ENCODE measurements at regions not wholly inside any gene's neighbourhood (a gene's known extent, or its start where the extent isn't known, plus 50 kb on each side); places are given as distances from the start of the nearest gene placed in this dataset.

DNA sequence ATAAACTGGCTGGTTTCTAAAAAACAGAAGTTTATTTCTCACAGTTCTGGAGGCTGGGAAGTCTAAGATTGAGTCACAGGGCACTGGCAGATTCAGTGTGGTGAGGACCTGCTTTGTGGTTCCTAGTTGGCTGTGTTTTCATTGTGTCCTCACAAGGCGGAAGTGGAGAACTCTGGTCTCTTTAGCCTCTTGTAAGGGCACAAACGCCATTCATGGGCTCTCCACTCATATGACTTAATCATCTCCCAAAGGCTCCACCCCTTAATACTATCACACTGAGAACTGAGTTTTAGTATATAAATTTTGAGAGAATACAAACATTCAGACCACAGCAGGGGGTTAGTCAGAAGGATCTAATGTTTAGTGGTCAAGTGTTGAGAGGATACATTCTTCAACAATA, 208.2 kb downstream of the SEC61B start:
- DNase-seq (ENCODE audit: extremely low read depth, low read depth): no peak

GRCh38 chr9:99431103-99431502, 209.0 kb downstream of the SEC61B start:
- no peak for DNase-seq (ENCODE audit: extremely low read depth, low read depth)

DNA sequence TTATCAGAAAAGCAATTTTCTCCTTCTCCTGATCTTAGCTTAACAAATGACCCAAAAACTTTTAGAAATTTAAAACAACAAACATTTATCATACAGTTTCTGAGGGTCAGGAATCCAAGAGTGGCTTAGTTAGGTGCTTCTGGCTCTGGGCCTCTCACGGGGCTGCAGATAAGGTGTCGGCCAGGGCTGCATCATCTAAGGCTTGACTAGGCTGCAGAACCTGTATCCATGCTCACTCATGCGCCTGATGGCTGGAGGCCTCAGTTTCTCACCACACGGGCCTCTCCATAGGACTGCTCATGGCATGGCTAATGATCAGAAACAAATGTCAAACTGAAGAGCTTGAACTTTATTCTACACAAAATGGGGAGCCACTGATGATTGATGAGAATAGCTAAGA, 210.0 kb downstream of the SEC61B start:
- DNase-seq (ENCODE audit: extremely low read depth, low read depth): no peak

DNA sequence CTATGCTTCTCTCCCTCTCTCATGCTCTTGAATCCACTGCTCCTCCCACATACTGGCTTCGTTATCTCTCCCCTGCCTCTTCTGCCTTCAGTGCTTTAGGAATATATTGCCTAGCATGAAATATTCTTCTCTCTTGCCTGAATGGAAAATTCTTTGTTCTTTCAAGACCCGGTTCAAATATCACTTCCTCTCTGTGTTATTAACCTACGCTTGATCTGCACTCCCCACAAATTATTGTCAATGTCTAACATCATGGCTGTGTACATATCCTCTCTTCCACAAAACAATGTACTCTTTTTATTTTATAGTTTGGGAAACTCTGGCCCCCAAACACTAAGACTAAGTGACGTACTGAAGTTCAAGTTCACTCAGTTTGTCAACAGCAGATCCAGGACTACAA, 211.0 kb downstream of the SEC61B start:
- DNase-seq (ENCODE audit: extremely low read depth, low read depth): no peak

DNA sequence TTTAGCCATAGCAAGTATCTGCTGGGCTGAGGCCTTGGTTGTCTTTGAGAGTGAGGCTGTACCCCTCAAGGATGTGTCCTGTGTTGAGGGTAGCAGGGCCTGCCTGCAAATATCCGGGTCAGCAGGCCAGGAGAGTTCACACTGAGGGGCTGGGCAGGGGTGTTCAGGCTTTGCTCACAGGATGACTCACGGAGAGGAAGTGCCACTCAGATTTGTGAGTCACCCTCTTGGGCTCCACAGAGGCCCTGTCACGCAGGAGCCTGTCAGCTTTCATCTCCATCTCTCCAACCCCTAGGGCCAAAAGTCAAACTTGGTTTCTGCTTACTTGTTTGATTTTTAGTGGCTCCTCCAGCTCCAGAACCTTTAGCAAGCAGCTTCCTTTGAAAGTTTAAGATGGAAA, 211.5 kb downstream of the SEC61B start:
- DNase-seq (ENCODE audit: extremely low read depth, low read depth): peak; percentile 57

DNA sequence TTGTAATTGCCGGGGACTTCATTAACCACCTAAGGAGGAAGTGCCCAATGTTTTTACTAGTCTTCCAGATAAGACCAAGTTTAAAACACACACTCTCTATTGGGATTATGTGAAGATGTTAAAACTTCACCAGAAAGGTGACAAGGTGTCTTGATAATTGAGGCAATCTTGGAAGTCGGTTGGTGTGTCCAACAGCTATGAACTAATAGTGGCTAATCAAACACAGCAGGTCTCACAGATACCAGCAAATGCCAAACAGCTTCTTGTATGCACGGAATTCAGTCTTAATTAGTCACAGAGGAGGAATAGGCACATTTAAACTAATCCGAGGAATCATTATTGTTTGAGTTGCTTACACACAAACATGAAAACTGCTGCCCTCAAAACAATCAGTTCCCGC, 214.5 kb downstream of the SEC61B start:
- no peak for DNase-seq (ENCODE audit: extremely low read depth, low read depth)

GRCh38 chr9:99437145-99437544, 215.1 kb downstream of the SEC61B start:
- DNase-seq (ENCODE audit: extremely low read depth, low read depth): no peak

DNA sequence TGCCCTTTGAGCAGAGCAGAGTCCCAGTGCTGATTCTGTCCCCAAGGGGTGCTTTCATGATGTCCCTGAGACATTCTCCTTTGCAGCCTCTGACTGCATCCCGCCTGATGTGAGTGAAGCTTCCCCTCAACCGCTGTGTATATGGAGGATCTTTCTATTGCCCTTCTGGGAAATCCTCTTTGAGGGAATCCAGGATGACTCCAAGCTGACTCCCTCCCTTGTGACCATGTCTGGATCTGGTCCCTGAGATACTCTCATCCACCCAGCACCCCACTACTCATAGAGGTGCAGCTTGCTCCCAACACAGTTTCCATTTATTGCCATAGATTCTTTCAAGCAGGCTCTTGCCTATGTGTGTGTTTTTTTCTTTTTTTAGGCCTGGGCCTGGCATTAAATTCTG, 216.5 kb downstream of the SEC61B start:
- DNase-seq (ENCODE audit: extremely low read depth, low read depth): no peak

- DNase-seq (ENCODE audit: extremely low read depth, low read depth): no peak
Observed at GRCh38 chr9:99441829-99442228, 219.7 kb downstream of the SEC61B start.

DNA sequence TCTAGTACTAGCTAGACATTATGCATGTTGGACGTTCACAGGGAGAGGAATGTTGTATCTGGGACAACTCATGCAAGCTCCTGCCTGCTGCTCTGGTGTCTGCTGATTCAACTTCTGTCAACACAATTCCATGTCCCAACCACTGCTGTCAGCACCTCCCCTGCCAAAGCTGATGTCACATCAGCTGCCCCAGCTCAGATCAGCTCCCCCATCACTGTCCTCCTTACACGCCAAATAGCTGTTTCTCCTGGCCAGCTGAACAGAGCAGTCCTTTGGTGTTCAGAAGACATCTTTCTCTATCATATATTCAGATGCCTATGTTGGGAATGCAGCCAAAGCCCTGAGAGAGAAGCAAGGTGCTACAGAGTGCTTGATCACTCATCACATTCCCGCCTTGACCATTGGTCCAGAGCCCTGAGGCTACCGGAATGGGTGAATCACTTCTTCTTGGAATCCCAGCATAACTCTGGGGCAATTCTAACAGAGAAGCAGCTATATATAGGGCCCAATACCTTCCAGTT, 223.3 kb downstream of the SEC61B start:
- no peak for DNase-seq (ENCODE audit: extremely low read depth, low read depth)

DNA sequence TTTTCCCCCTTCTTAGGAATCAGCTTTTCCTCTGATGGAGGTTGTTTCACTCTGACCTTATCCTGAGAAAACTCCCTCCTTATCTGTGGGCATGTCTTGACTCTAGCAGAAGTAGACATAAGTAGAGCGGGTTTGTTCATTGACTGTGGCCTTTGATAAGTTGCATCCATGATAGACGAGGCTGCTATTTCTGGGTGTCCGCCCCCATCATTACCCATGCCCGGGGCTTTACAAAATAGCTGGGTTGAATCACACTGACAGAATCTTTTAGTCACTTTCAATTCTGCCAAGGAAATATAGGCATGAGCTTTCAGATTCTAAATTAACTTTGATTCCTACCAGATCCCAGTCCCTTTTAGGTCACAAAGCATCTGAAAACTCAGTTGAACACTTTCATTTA, 223.8 kb downstream of the SEC61B start:
- no peak for DNase-seq (ENCODE audit: extremely low read depth, low read depth)

DNA sequence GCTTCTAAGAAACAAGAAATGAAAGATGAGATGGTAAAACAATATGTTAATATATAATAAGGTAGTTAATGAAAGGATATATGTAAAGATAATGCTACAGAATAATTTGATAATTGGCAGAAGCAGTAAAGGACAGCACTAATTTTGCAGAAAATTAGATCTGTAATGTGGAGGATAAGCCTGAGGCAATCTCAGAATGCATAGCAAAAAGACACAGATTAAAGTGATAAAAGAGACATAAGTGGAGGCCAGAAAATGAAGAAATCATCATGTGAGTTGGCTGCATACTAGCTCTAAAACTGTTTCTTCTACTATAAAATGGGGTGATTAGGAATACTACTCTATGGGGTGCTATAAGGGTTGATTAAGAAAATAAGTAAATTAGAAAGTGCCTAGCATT, 225.9 kb downstream of the SEC61B start:
- DNase-seq (ENCODE audit: extremely low read depth, low read depth): no peak

- DNase-seq (ENCODE audit: extremely low read depth, low read depth): no peak
Observed at GRCh38 chr9:99449726-99450125, 227.6 kb downstream of the SEC61B start.

DNA sequence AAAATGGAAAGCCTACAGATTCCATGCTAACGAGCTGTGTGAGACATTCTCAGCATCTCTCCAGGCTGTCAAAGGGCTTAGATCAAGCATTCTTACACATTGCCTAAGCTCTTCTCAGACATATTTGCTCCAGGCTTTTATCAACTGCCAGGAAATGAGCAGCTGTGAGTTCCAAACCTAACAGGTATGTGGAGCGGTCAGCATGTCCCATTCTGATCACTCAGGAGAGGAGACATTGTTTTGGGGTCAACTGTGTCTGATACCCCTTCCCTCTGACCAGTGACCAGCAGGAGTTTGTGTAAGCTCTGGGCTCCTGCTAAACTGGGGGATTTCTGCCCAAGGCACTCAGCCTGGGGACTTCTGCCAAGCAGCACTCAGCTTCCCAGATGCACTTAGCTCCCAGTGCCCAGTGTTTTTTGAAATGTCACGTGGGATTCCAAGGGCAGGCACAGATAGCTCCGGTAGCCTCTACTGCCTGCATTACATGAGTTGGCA, 229.1 kb downstream of the SEC61B start:
- no peak for DNase-seq (ENCODE audit: extremely low read depth, low read depth)

- no peak for DNase-seq (ENCODE audit: extremely low read depth, low read depth)
Observed at GRCh38 chr9:99457406-99457805, 235.3 kb downstream of the SEC61B start.

DNA sequence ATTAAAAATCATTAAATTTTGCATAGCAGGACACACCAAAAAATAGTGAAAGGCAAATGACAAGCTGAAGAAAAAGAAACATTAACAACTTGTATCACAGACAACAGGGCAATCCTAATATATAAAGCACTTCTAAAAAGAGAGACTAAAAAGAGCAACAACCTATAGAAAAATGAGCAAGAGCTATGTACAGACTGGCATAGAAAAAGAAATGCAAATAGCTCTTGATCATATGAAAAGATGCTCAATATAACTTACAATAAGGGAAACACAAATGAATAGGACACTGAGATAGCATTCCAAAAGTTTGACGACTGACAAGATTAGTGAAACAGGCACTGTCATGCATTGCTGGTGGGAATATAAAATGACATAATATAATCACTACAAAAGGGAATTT, 235.9 kb downstream of the SEC61B start:
- no peak for DNase-seq (ENCODE audit: extremely low read depth, low read depth)

DNA sequence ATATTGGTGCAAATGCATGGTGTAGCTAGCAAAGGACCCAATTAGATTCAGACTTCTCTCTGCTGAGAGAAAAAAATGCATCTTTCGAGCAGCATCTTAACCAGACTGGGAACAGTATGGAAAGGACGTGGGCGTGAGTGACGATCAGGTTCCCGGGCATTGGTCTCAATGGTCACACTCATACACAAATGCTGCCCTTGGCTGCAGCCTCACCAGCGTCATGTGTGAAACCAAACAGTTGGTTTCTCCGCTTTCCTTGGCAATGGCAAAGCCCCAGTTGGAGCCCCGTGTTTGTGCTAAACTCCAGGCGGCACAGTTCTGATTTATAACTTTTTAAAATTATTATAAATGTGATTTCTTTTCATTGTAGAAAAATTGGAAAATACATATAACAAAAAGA, 237.8 kb downstream of the SEC61B start:
- DNase-seq (ENCODE audit: extremely low read depth, low read depth): no peak

DNA sequence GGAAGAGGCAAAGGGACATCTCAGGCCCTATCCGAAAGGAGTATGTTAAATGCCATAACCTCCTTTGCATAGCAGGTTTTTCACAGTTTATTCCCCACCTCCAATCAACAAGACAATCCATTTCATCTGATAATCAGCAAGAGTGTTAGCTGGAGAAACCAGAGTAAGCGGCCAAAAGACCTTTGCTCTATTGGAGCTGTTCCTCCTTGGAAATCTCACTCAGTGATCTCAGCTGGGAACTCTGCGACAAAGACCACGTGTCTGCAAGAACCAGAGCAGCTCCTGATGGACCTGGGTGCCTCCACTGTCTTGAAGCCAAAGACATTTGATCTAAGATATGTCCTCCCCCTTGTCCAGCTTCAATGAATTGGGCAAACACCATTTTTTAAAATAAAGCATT, 241.0 kb downstream of the SEC61B start:
- no peak for DNase-seq (ENCODE audit: extremely low read depth, low read depth)

DNA sequence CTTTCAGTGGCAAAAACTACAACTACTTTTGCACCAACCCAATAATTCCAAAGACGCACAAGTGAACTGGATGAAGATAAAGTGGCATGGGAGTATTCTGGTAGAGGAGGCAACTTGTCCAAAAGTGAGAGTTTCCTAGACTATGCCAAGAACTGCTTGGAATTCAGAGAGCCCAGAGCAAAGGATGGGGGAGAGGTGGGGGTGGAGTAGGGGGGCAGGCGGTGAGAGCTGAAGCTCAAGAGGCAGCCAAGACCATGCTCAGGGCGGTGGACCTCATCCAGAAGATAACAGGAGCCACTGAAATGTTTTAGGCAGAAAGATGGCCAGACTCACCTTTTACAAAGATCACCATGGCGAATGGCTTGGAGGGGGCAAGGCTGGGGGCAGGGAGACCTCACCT, 242.5 kb downstream of the SEC61B start:
- DNase-seq (ENCODE audit: extremely low read depth, low read depth): no peak

- DNase-seq (ENCODE audit: extremely low read depth, low read depth): no peak
Observed at GRCh38 chr9:99465231-99465907, 243.3 kb downstream of the SEC61B start.

GRCh38 chr9:99466104-99466503, 244.0 kb downstream of the SEC61B start:
- no peak for DNase-seq (ENCODE audit: extremely low read depth, low read depth)

- DNase-seq (ENCODE audit: extremely low read depth, low read depth): no peak
Observed at GRCh38 chr9:99466781-99467180, 244.7 kb downstream of the SEC61B start.

DNA sequence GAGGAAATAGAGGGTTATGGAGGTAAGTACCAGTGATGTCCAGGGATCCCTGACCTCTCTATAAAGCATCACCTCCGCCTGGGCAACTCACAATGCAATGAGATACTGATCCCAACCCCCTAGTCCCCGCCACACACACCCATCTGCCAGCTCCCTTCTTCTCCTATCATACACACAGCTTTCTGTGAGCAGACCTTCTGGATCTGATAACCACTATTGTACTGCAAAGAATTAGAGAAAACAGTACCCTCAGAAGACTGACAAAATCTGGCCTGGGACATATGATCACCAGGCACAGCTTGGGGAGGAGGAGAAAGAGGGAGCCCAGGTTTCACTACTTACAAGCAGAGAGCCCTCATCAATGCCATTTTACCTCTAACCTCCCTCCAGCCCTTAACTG, 249.0 kb downstream of the SEC61B start:
- no peak for DNase-seq (ENCODE audit: extremely low read depth, low read depth)
